Aorta (tissue), 5 donors: ENCODE measurements at regions not wholly inside any gene's neighbourhood (a gene's known extent, or its start where the extent isn't known, plus 50 kb on each side); places are given as distances from the start of the nearest gene placed in this dataset.

ENCODE experiments used
- ATAC-seq: fragments of 200-7000 bp; cut with Tn5 transposase; one replicate; pipeline ENCODE4 v1.9.1; 2022; ENCODE audit warnings: moderate library complexity; ENCODE audit not compliant: low FRiP score
- DNase-seq, 2 donors: peaks; one replicate each; pipeline ENCODE4 v3.0.0-alpha.2; 2020
- H3K27ac ChIP-seq, 2 donors: one replicate each; pipeline ENCODE4 v1.5.1; 2013; ENCODE audit warnings: low read length in 2 of 2, mild to moderate bottlenecking in 2 of 2, moderate library complexity in 2 of 2, control low read depth in 1 of 2, inconsistent platforms in 1 of 2, low read depth in 1 of 2
- H3K27me3 ChIP-seq, 2 donors: one replicate each; pipeline ENCODE4 v1.6.1; 2013; ENCODE audit warnings: control low read depth in 1 of 2, low read length in 1 of 2, mild to moderate bottlenecking in 1 of 2, moderate library complexity in 1 of 2; ENCODE audit not compliant: insufficient read depth in 2 of 2, control insufficient read depth in 1 of 2
- H3K36me3 ChIP-seq, 2 donors: one replicate each; pipeline ENCODE4 v1.6.1; 2013; ENCODE audit warnings: control low read depth in 1 of 2, low read length in 1 of 2, mild to moderate bottlenecking in 1 of 2; ENCODE audit not compliant: insufficient read depth in 2 of 2, control insufficient read depth in 1 of 2
- H3K4me1 ChIP-seq, 2 donors: one replicate each; pipeline ENCODE4 v1.6.1; 2013; ENCODE audit warnings: low read length in 2 of 2, control low read depth in 1 of 2, mild to moderate bottlenecking in 1 of 2, moderate library complexity in 1 of 2; ENCODE audit not compliant: insufficient read depth in 2 of 2, control insufficient read depth in 1 of 2
- H3K4me3 ChIP-seq, 2 donors: one replicate each; pipeline ENCODE4 v1.5.1; 2013; ENCODE audit warnings: low read length in 2 of 2, control low read depth in 1 of 2, mild to moderate bottlenecking in 1 of 2
- H3K9me3 ChIP-seq: one replicate; pipeline ENCODE4 v1.6.1; 2013; ENCODE audit warnings: mild to moderate bottlenecking, low read length; ENCODE audit not compliant: control insufficient read depth
- WGBS, 2 donors: extraction: QIAGEN DNeasy Blood & Tissue Kit; methylation state at CpG; one replicate each; pipeline ENCODE4 v1.1.7; 2013; 5-methylcytosine and 5-hydroxymethylcytosine counted together
- intact Hi-C, 2 donors: fragments of 100-400 bp; cut with DNase I; formaldehyde crosslinking; loops; one replicate each; pipeline versions ENCODE4 v1.14.2 to v1.15.0; 2022
- donor health status: healthy with polysubstance abuse.
- donor health status: Bipolar disorder and iron deficiency.
- donor health status: DM: no; HTN: no; CAD: no.
- donor health status: DM: no; HTN: no; CAD: no.
- donor health status: DM: yes; HTN: yes; CAD: no.

DNA sequence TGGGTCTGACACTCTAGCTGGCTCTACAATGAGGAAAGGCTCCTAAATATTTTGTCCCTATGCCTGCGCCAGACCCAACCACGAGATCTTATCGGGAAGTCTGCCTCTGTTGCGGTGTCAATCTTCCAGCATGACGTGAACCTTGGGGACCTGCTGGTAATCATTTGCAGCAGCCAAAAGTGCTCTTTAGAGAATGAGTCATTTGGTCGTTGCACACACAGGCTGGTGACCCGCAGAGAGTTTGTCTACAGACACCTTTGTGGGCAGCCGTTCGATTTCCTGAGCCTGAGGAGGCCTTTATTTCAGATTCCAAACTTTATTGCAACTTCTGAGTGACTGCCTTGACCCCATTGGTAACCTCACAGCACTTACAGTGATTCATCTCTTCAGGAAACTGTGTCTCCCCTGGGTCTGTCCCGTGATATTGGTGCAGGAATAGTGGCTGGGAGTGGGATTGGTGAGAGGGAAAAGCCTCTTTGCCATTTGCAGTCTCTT lies 326.1 kb downstream of the NSG2 start:
- ATAC-seq (no peak), DNase-seq (no peak)
- no peak overlapping the region for H3K4me3 ChIP-seq
- no peaks in the 10 kb centered on the region for H3K27me3 ChIP-seq
- intact Hi-C loops = no loop called here
- WGBS, 2 donors = 20 to 24% methylated on average over 10 of the region's 10 CpGs
- no peak overlapping the region for H3K27ac ChIP-seq
- peaks cover 0 to 2% of the 10 kb centered on the region in 2 donors for H3K4me1 ChIP-seq
- H3K36me3 ChIP-seq = no peaks in the 10 kb centered on the region
- no peaks in the 10 kb centered on the region for H3K9me3 ChIP-seq

DNA sequence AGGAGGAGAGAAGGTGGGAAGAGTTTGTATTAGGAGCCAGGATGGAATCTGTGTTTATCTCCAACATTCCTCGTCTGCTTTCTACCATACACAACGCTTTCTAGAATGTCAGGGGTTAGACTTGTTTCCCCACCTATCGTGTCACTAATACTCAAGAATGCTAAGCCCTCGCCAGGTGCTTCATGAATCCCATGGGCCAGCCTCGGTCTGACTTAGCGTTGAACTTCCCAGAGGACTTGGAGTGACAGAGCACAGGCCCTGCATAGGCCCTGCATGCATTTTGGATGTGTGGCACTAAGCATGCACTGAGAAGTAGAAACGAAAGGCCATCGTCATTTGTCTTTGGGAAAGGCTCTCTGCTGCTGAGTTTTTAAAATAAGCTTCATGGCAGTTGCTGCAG lies 328.7 kb downstream of the NSG2 start:
- Histone ChIP-seq H3K36me3 (no peaks in the 10 kb centered on the region), H3K4me1 (peaks cover 0 to 2% of the 10 kb centered on the region in 2 donors), H3K27ac (no peak overlapping the region), H3K27me3 (no peaks in the 10 kb centered on the region), H3K4me3 (no peak overlapping the region), H3K9me3 (no peaks in the 10 kb centered on the region)
- WGBS, 2 donors = 82 to 83% methylated on average over 8 of the region's 8 CpGs
- DNase-seq (no peak), ATAC-seq (no peak)
- intact Hi-C loops = no loop called here

DNA sequence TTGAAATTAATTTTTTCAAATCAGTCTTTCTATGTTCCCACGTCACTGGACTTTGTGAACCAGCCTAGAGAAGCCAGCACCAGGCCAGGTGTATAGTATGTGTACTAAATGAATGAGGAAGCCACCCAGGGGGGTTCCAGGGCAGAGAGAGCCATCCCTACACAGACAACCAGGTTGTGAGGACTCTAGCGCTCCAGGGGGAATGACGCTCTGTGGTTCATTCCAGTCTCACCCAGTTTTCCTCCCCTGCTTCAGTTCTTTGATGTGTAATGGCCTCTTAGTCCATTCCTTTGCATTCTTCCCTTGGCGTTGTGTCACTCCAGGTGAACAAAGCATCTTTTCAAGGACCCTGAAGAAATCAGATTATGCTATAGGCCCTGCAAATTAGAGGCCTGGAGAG lies 330.6 kb downstream of the NSG2 start:
- no peak overlapping the region for H3K4me3 ChIP-seq
- H3K27ac ChIP-seq = no peak overlapping the region
- WGBS, 2 donors = 71 to 86% methylated on average over 4 of the region's 4 CpGs
- H3K4me1 ChIP-seq = peaks cover 0 to 2% of the 10 kb centered on the region in 2 donors
- no peak for ATAC-seq
- intact Hi-C loops = no loop called here
- H3K9me3 ChIP-seq = no peaks in the 10 kb centered on the region
- no peaks in the 10 kb centered on the region for H3K36me3 ChIP-seq
- no peak for DNase-seq
- no peaks in the 10 kb centered on the region for H3K27me3 ChIP-seq

DNA sequence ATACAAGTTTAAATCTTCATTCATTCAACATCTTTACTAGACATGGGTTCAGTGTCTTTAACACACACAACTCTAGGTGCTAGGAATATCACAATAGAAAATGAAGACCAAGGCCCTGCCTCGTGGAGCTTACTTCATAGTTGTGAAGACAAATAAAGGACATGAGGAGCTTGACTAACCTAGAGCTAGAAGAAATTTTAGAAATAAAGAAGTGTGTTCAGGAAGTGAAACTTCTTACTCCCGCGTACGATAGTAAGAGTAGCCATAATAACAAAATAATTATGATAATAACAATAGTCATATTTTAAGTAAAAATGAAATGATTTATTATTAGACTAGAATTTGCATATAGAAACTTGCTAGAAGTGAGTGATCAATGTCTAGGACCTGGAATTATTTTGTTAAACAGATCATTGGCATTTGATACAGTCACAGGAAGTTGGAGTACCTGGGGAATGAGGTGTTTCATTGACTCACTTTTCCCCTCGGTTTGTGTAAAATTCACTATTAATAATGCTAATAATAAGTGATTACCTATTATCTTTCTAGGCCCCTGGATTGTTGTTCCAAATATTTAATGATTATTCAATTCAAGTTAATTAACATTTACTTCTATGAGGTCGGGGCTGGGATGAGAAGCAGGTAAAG lies 331.3 kb downstream of the NSG2 start:
- H3K4me3 ChIP-seq = no peak overlapping the region
- intact Hi-C loops = no loop called here
- no peaks in the 10 kb centered on the region for H3K4me1 ChIP-seq
- H3K9me3 ChIP-seq = no peaks in the 10 kb centered on the region
- DNase-seq (no peak), ATAC-seq (no peak)
- H3K27me3 ChIP-seq = no peaks in the 10 kb centered on the region
- no peaks in the 10 kb centered on the region for H3K36me3 ChIP-seq
- H3K27ac ChIP-seq = no peak overlapping the region
- WGBS, 2 donors = 78 to 94% methylated on average over 6 of the region's 6 CpGs

DNA sequence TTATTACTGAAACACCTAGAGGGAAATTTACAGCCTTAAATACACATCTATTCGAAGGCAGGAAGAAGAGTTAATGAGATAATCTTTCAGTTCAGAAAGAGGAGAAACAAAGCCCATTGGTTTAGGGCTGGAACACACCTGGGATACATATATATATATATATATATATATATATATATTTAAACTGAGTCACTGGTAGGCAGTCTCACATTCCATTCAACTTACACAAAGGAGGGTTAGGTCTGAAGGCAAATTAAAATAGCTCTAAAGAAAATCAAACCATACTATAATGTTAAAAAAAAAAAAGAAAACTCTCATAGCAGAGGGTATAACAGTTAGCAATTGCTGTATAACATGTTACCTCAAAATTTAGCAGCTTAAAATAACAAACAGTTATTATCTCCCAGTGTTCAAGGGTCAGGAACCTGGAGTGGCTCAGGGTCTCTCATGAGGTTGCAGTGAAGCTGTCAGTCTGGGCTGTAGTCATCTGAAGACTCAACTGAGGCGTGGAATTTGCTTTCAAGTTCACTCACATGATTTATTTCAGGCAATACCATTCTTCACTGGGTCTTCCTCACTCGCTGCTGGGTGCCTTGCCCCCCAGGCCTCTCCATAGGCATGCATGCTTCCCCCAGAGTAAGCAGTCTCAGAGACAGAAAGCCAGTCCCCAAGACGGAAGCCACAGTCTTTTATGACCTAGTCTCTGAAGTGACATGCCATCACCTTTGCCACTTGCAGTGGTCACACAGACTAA lies 332.8 kb downstream of the NSG2 start:
- no peak for ATAC-seq
- WGBS, 2 donors = 90 to 92% methylated on average over 4 of the region's 4 CpGs
- Histone ChIP-seq H3K9me3 (no peaks in the 10 kb centered on the region), H3K27ac (no peak overlapping the region), H3K36me3 (no peaks in the 10 kb centered on the region), H3K4me1 (no peaks in the 10 kb centered on the region), H3K27me3 (no peaks in the 10 kb centered on the region), H3K4me3 (no peak overlapping the region)
- intact Hi-C loops = no loop called here
- DNase-seq = no peak

DNA sequence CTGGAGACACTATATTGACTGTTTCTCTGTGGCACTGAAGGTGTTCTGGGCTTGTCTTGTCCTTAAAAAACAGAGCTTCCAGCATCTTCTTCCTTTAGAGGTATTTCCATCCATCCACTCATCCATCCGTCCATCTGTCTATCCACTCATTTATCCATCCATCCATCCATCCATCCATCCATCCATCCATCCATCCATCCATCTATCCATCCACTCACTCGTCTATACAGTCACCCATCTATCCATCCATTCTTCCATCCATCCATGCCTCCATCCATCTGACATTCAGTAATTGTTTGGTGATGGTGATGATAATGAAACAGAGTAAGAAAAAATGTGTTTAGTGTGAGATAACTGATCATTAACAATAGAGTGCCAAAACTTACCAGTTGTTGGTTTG lies 334.8 kb downstream of the NSG2 start:
- Histone ChIP-seq H3K4me1 (no peaks in the 10 kb centered on the region), H3K27me3 (no peaks in the 10 kb centered on the region), H3K36me3 (no peaks in the 10 kb centered on the region), H3K4me3 (no peak overlapping the region), H3K9me3 (no peaks in the 10 kb centered on the region), H3K27ac (no peak overlapping the region)
- 86 to 87% methylated on average over 2 of the region's 2 CpGs for WGBS, 2 donors
- ATAC-seq = no peak
- no peak for DNase-seq
- intact Hi-C loops = no loop called here

DNA sequence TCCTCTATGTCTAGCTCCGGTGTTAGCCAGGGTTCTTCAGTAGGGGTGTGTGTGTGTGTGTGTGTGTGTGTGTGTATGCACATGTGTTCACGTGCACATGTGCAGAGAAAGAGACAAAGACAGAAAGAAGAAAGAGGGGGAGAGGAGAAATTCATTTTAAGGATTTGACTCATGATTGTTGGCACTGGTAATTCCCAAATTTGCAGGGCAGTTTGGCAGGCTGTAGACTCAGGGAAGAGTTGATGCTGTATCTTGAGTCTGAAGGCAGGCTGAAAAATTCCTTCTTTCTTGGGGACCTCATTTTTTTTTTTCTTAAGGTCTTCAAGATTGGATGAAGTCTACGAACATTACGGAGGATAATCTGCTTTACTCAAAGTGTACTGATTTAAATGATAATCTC lies 335.7 kb downstream of the NSG2 start:
- no peaks in the 10 kb centered on the region for H3K27me3 ChIP-seq
- H3K36me3 ChIP-seq = no peaks in the 10 kb centered on the region
- no peaks in the 10 kb centered on the region for H3K4me1 ChIP-seq
- no peak overlapping the region for H3K4me3 ChIP-seq
- DNase-seq (no peak), ATAC-seq (no peak)
- no peaks in the 10 kb centered on the region for H3K9me3 ChIP-seq
- H3K27ac ChIP-seq = no peak overlapping the region
- WGBS, 2 donors = 40 to 54% methylated on average over 4 of the region's 4 CpGs
- intact Hi-C loops = no loop called here

DNA sequence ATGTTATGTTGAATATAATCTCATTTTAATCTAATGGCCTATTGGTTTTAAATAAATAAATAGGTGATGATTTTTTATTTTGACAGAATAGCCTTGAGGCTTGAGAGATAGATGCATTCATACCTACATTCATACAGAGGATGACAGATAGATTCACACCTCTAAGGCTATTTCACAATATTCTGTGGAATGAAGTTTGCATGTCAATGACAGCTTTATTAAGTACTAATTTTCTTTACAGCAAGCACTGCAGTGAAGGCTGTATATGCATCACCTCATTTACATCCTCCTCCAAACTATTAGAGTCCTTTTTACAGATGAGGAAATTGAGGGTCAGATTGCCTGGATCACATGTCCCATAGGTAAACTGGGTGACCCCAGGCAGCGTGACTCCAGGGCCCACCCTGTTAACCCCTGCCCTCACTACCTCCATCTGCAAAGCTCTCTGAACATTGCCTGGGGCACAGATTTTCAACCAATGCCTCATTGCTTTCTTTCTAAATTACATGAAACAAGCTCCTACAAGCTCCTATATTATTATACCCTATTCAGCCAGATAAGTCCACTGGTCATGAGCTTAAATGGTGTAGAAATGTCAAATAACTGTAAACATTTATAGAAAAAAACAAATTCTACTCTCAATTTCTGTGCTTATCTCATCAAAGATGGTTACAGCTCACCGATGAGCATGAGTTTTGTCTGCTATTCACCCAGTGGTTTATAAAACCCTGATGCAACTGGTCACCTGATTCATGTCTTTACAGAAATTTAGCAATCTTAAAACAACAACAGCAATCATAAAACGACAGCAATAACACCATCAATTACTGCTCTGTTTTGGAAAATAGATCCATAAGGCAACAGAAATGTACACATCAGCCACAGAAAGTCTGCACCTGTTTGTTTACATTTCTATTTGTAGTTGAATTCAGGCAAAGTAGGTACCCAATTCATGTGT lies 338.0 kb downstream of the NSG2 start:
- intact Hi-C loops = no loop called here

More for the DNA sequence above, 338.0 kb downstream of the NSG2 start:
- DNase-seq (no peak), ATAC-seq (no peak)
- H3K4me3 ChIP-seq = no peak overlapping the region
- no peaks in the 10 kb centered on the region for H3K9me3 ChIP-seq
- no peaks in the 10 kb centered on the region for H3K4me1 ChIP-seq
- no peaks in the 10 kb centered on the region for H3K27me3 ChIP-seq
- H3K36me3 ChIP-seq = no peaks in the 10 kb centered on the region
- WGBS, 2 donors = 90 to 91% methylated on average over 3 of the region's 3 CpGs
- H3K27ac ChIP-seq = no peak overlapping the region
